ENCODE measurements at regions not wholly inside any gene's neighbourhood (a gene's known extent, or its start where the extent isn't known, plus 50 kb on each side); places are given as distances from the start of the nearest gene placed in this dataset.
"Not testable (repeated sequence)": the region's sequence is repeated elsewhere in the genome, so short reads cannot be mapped to it uniquely, and the experiment has no call there.

GRCh38 chr15:87741350-87741749 lies 515.2 kb downstream of the NTRK3 start:
- Histone ChIP-seq H3K9me3 (peaks cover 28% of the 10 kb centered on the region), H3K4me1 (no peaks in the 10 kb centered on the region), H3K36me3 (replicated peaks) (no peaks in the 10 kb centered on the region), H3K27me3 (ENCODE audit: low read depth) (no peaks in the 10 kb centered on the region), H3K4me3 (no peak overlapping the region)
- no peak for DNase-seq (ENCODE audit: low spot score in 2 of 2)
- in situ Hi-C loops (cut with MboI; ENCODE audit: low sequenced_read_pairs): no loop called here

- no peak for DNase-seq (ENCODE audit: low spot score in 2 of 2)
- no peaks in the 10 kb centered on the region for H3K27me3 ChIP-seq (ENCODE audit: low read depth)
- no peaks in the 10 kb centered on the region for H3K36me3 ChIP-seq (replicated peaks)
- no peaks in the 10 kb centered on the region for H3K4me1 ChIP-seq
- in situ Hi-C loops (cut with MboI; ENCODE audit: low sequenced_read_pairs): no loop called here
- H3K4me3 ChIP-seq: no peak overlapping the region
- H3K9me3 ChIP-seq: peaks cover 30% of the 10 kb centered on the region
Observed at GRCh38 chr15:87740655-87741344, 515.7 kb downstream of the NTRK3 start.

- no peaks in the 10 kb centered on the region for H3K36me3 ChIP-seq (replicated peaks)
- in situ Hi-C loops (cut with MboI; ENCODE audit: low sequenced_read_pairs): no loop called here
- DNase-seq (ENCODE audit: low spot score in 2 of 2): no peak
Observed at GRCh38 chr15:87739866-87740265, 516.7 kb downstream of the NTRK3 start.

GRCh38 chr15:87739081-87739480 lies 517.5 kb downstream of the NTRK3 start:
- no peaks in the 10 kb centered on the region for H3K36me3 ChIP-seq (replicated peaks)
- H3K4me1 ChIP-seq: no peaks in the 10 kb centered on the region
- no peak for DNase-seq (ENCODE audit: low spot score in 2 of 2)
- in situ Hi-C loops (cut with MboI; ENCODE audit: low sequenced_read_pairs): no loop called here
- no peaks in the 10 kb centered on the region for H3K27me3 ChIP-seq (ENCODE audit: low read depth)
- H3K4me3 ChIP-seq: no peak overlapping the region
- peaks cover 33% of the 10 kb centered on the region for H3K9me3 ChIP-seq

More at GRCh38 chr15:87739866-87740265, 516.7 kb downstream of the NTRK3 start:
- no peaks in the 10 kb centered on the region for H3K27me3 ChIP-seq (ENCODE audit: low read depth)
- peaks cover 33% of the 10 kb centered on the region for H3K9me3 ChIP-seq
- no peaks in the 10 kb centered on the region for H3K4me1 ChIP-seq
- H3K4me3 ChIP-seq: no peak overlapping the region

GRCh38 chr15:87737460-87737859 lies 519.1 kb downstream of the NTRK3 start:
- H3K4me1 ChIP-seq; H3K36me3 ChIP-seq (replicated peaks); H3K27me3 ChIP-seq (ENCODE audit: low read depth); DNase-seq (ENCODE audit: low spot score in 2 of 2); H3K4me3 ChIP-seq; in situ Hi-C loops (cut with MboI; ENCODE audit: low sequenced_read_pairs): not testable (repeated sequence)
- H3K9me3 ChIP-seq: peaks cover 31% of the 10 kb centered on the region

GRCh38 chr15:87736891-87737389 lies 519.6 kb downstream of the NTRK3 start:
- no peak for DNase-seq (ENCODE audit: low spot score in 2 of 2)
- H3K4me3 ChIP-seq: no peak overlapping the region
- in situ Hi-C loops (cut with MboI; ENCODE audit: low sequenced_read_pairs): no loop called here
- no peaks in the 10 kb centered on the region for H3K36me3 ChIP-seq (replicated peaks)
- H3K4me1 ChIP-seq: no peaks in the 10 kb centered on the region
- H3K27me3 ChIP-seq (ENCODE audit: low read depth): no peaks in the 10 kb centered on the region
- peaks cover 34% of the 10 kb centered on the region for H3K9me3 ChIP-seq

GRCh38 chr15:87736401-87736800 lies 520.1 kb downstream of the NTRK3 start:
- no peaks in the 10 kb centered on the region for H3K36me3 ChIP-seq (replicated peaks)
- H3K4me3 ChIP-seq: no peak overlapping the region
- H3K9me3 ChIP-seq: peaks cover 37% of the 10 kb centered on the region
- in situ Hi-C loops (cut with MboI; ENCODE audit: low sequenced_read_pairs): no loop called here
- no peak for DNase-seq (ENCODE audit: low spot score in 2 of 2)
- H3K27me3 ChIP-seq (ENCODE audit: low read depth): no peaks in the 10 kb centered on the region
- H3K4me1 ChIP-seq: no peaks in the 10 kb centered on the region

GRCh38 chr15:87735522-87735921 lies 521.0 kb downstream of the NTRK3 start:
- Histone ChIP-seq H3K4me1 (no peaks in the 10 kb centered on the region), H3K27me3 (ENCODE audit: low read depth) (no peaks in the 10 kb centered on the region), H3K4me3 (no peak overlapping the region), H3K9me3 (peaks cover 37% of the 10 kb centered on the region), H3K36me3 (replicated peaks) (no peaks in the 10 kb centered on the region)
- DNase-seq (ENCODE audit: low spot score in 2 of 2): no peak
- in situ Hi-C loops (cut with MboI; ENCODE audit: low sequenced_read_pairs): no loop called here

GRCh38 chr15:87734571-87735373 lies 521.8 kb downstream of the NTRK3 start:
- H3K4me3 ChIP-seq: no peak overlapping the region
- no peak for DNase-seq (ENCODE audit: low spot score in 2 of 2)
- H3K4me1 ChIP-seq: no peaks in the 10 kb centered on the region
- no peaks in the 10 kb centered on the region for H3K36me3 ChIP-seq (replicated peaks)
- in situ Hi-C loops (cut with MboI; ENCODE audit: low sequenced_read_pairs): no loop called here
- H3K9me3 ChIP-seq: peaks cover 35% of the 10 kb centered on the region
- no peaks in the 10 kb centered on the region for H3K27me3 ChIP-seq (ENCODE audit: low read depth)

- Histone ChIP-seq H3K4me1 (no peaks in the 10 kb centered on the region), H3K9me3 (peaks cover 30% of the 10 kb centered on the region), H3K36me3 (replicated peaks) (no peaks in the 10 kb centered on the region), H3K27me3 (ENCODE audit: low read depth) (no peaks in the 10 kb centered on the region), H3K4me3 (no peak overlapping the region)
- in situ Hi-C loops (cut with MboI; ENCODE audit: low sequenced_read_pairs): no loop called here
- DNase-seq (ENCODE audit: low spot score in 2 of 2): no peak
Observed at GRCh38 chr15:87733977-87734376, 522.6 kb downstream of the NTRK3 start.

GRCh38 chr15:87733541-87733941 lies 523.0 kb downstream of the NTRK3 start:
- in situ Hi-C loops (cut with MboI; ENCODE audit: low sequenced_read_pairs): no loop called here
- Histone ChIP-seq H3K4me1 (no peaks in the 10 kb centered on the region), H3K9me3 (peaks cover 30% of the 10 kb centered on the region), H3K27me3 (ENCODE audit: low read depth) (no peaks in the 10 kb centered on the region), H3K36me3 (replicated peaks) (no peaks in the 10 kb centered on the region), H3K4me3 (no peak overlapping the region)
- DNase-seq (ENCODE audit: low spot score in 2 of 2): no peak

GRCh38 chr15:87732976-87733375 lies 523.6 kb downstream of the NTRK3 start:
- DNase-seq (ENCODE audit: low spot score in 2 of 2): no peak
- Histone ChIP-seq H3K4me3 (no peak overlapping the region), H3K9me3 (peaks cover 27% of the 10 kb centered on the region), H3K36me3 (replicated peaks) (no peaks in the 10 kb centered on the region), H3K4me1 (no peaks in the 10 kb centered on the region), H3K27me3 (ENCODE audit: low read depth) (no peaks in the 10 kb centered on the region)
- in situ Hi-C loops (cut with MboI; ENCODE audit: low sequenced_read_pairs): no loop called here

GRCh38 chr15:87731630-87732029 lies 524.9 kb downstream of the NTRK3 start:
- H3K36me3 ChIP-seq (replicated peaks): no peaks in the 10 kb centered on the region
- DNase-seq (ENCODE audit: low spot score in 2 of 2): no peak
- peaks cover 13% of the 10 kb centered on the region; the same call in 1 of the 2 replicates for H3K9me3 ChIP-seq
- no peaks in the 10 kb centered on the region for H3K27me3 ChIP-seq (ENCODE audit: low read depth)
- H3K4me3 ChIP-seq: no peak overlapping the region
- in situ Hi-C loops (cut with MboI; ENCODE audit: low sequenced_read_pairs): no loop called here
- H3K4me1 ChIP-seq: no peaks in the 10 kb centered on the region

- in situ Hi-C loops (cut with MboI; ENCODE audit: low sequenced_read_pairs): no loop called here
- no peak for DNase-seq (ENCODE audit: low spot score in 2 of 2)
- Histone ChIP-seq H3K27me3 (ENCODE audit: low read depth) (no peaks in the 10 kb centered on the region), H3K9me3 (peaks cover 10% of the 10 kb centered on the region; the same call in 1 of the 2 replicates), H3K36me3 (replicated peaks) (no peaks in the 10 kb centered on the region), H3K4me3 (no peak overlapping the region), H3K4me1 (no peaks in the 10 kb centered on the region)
Observed at GRCh38 chr15:87730706-87731105, 525.8 kb downstream of the NTRK3 start.
